ENCODE measurements at regions not wholly inside any gene's neighbourhood (a gene's known extent, or its start where the extent isn't known, plus 50 kb on each side); places are given as distances from the start of the nearest gene placed in this dataset.

- no peak overlapping the region for H2AFZ ChIP-seq (ENCODE audit: low read depth, low read length)
- no peaks in the 10 kb centered on the region for H3K4me1 ChIP-seq (ENCODE audit: insufficient read depth, low read length)
- no peaks in the 10 kb centered on the region for H3K27me3 ChIP-seq (ENCODE audit: insufficient read depth, low read length)
- H3K36me3 ChIP-seq (ENCODE audit: insufficient read depth, low read length), result no peaks in the 10 kb centered on the region
- no peaks in the 10 kb centered on the region for H3K9me3 ChIP-seq (ENCODE audit: low read length)
- H3K4me3 ChIP-seq (ENCODE audit: low read length), result no peak overlapping the region
Measured at GRCh38 chr2:128568106-128568505, 249.4 kb upstream of the HS6ST1 start.

GRCh38 chr2:128573116-128573515 is 254.4 kb upstream of the HS6ST1 start:
- Histone ChIP-seq H3K27me3 (ENCODE audit: insufficient read depth, low read length) (no peaks in the 10 kb centered on the region), H3K36me3 (ENCODE audit: insufficient read depth, low read length) (no peaks in the 10 kb centered on the region), H3K4me3 (ENCODE audit: low read length) (no peak overlapping the region), H2AFZ (ENCODE audit: low read depth, low read length) (no peak overlapping the region), H3K4me1 (ENCODE audit: insufficient read depth, low read length) (no peaks in the 10 kb centered on the region), H3K9me3 (ENCODE audit: low read length) (no peaks in the 10 kb centered on the region)

GRCh38 chr2:128573531-128573930 is 254.9 kb upstream of the HS6ST1 start:
- H3K4me3 ChIP-seq (ENCODE audit: low read length), result no peak overlapping the region

GRCh38 chr2:128577141-128577930 is 258.7 kb upstream of the HS6ST1 start:
- Histone ChIP-seq H3K9me3 (ENCODE audit: low read length) (no peaks in the 10 kb centered on the region), H2AFZ (ENCODE audit: low read depth, low read length) (no peak overlapping the region), H3K27me3 (ENCODE audit: insufficient read depth, low read length) (no peaks in the 10 kb centered on the region), H3K4me3 (ENCODE audit: low read length) (no peak overlapping the region), H3K4me1 (ENCODE audit: insufficient read depth, low read length) (no peaks in the 10 kb centered on the region), H3K36me3 (ENCODE audit: insufficient read depth, low read length) (no peaks in the 10 kb centered on the region)

More at GRCh38 chr2:128573531-128573930, 254.9 kb upstream of the HS6ST1 start:
- Histone ChIP-seq H3K27me3 (ENCODE audit: insufficient read depth, low read length) (no peaks in the 10 kb centered on the region), H3K4me1 (ENCODE audit: insufficient read depth, low read length) (no peaks in the 10 kb centered on the region), H3K9me3 (ENCODE audit: low read length) (no peaks in the 10 kb centered on the region), H3K36me3 (ENCODE audit: insufficient read depth, low read length) (no peaks in the 10 kb centered on the region), H2AFZ (ENCODE audit: low read depth, low read length) (no peak overlapping the region)

GRCh38 chr2:128578406-128579390 is 260.0 kb upstream of the HS6ST1 start:
- H3K4me3 ChIP-seq (ENCODE audit: low read length), result no peak overlapping the region
- no peaks in the 10 kb centered on the region for H3K36me3 ChIP-seq (ENCODE audit: insufficient read depth, low read length)
- H3K27me3 ChIP-seq (ENCODE audit: insufficient read depth, low read length), result no peaks in the 10 kb centered on the region
- H3K4me1 ChIP-seq (ENCODE audit: insufficient read depth, low read length), result no peaks in the 10 kb centered on the region
- H3K9me3 ChIP-seq (ENCODE audit: low read length), result no peaks in the 10 kb centered on the region
- H2AFZ ChIP-seq (ENCODE audit: low read depth, low read length), result no peak overlapping the region

- no peak overlapping the region for H2AFZ ChIP-seq (ENCODE audit: low read depth, low read length)
- no peaks in the 10 kb centered on the region for H3K27me3 ChIP-seq (ENCODE audit: insufficient read depth, low read length)
- H3K4me1 ChIP-seq (ENCODE audit: insufficient read depth, low read length), result no peaks in the 10 kb centered on the region
- no peak overlapping the region for H3K4me3 ChIP-seq (ENCODE audit: low read length)
- H3K36me3 ChIP-seq (ENCODE audit: insufficient read depth, low read length), result no peaks in the 10 kb centered on the region
- H3K9me3 ChIP-seq (ENCODE audit: low read length), result no peaks in the 10 kb centered on the region
Measured at GRCh38 chr2:128579825-128580224, 261.2 kb upstream of the HS6ST1 start.

- H3K9me3 ChIP-seq (ENCODE audit: low read length), result peaks cover 1% of the 10 kb centered on the region
- H3K27me3 ChIP-seq (ENCODE audit: insufficient read depth, low read length), result no peaks in the 10 kb centered on the region
- H3K4me3 ChIP-seq (ENCODE audit: low read length), result no peak overlapping the region
- H3K4me1 ChIP-seq (ENCODE audit: insufficient read depth, low read length), result no peaks in the 10 kb centered on the region
- no peaks in the 10 kb centered on the region for H3K36me3 ChIP-seq (ENCODE audit: insufficient read depth, low read length)
- no peak overlapping the region for H2AFZ ChIP-seq (ENCODE audit: low read depth, low read length)
Measured at GRCh38 chr2:128580988-128581848, 262.6 kb upstream of the HS6ST1 start.

GRCh38 chr2:128581849-128582244 is 263.2 kb upstream of the HS6ST1 start:
- no peak overlapping the region for H3K4me3 ChIP-seq (ENCODE audit: low read length)
- peaks cover 1% of the 10 kb centered on the region for H3K9me3 ChIP-seq (ENCODE audit: low read length)
- no peak overlapping the region for H2AFZ ChIP-seq (ENCODE audit: low read depth, low read length)
- no peaks in the 10 kb centered on the region for H3K27me3 ChIP-seq (ENCODE audit: insufficient read depth, low read length)
- H3K4me1 ChIP-seq (ENCODE audit: insufficient read depth, low read length), result no peaks in the 10 kb centered on the region
- H3K36me3 ChIP-seq (ENCODE audit: insufficient read depth, low read length), result no peaks in the 10 kb centered on the region

GRCh38 chr2:128584296-128584890 is 265.7 kb upstream of the HS6ST1 start:
- Histone ChIP-seq H3K4me3 (ENCODE audit: low read length) (no peak overlapping the region), H3K4me1 (ENCODE audit: insufficient read depth, low read length) (no peaks in the 10 kb centered on the region), H3K36me3 (ENCODE audit: insufficient read depth, low read length) (no peaks in the 10 kb centered on the region), H3K27me3 (ENCODE audit: insufficient read depth, low read length) (no peaks in the 10 kb centered on the region), H2AFZ (ENCODE audit: low read depth, low read length) (no peak overlapping the region), H3K9me3 (ENCODE audit: low read length) (peaks cover 1% of the 10 kb centered on the region)

- H3K9me3 ChIP-seq (ENCODE audit: low read length), result peaks cover 1% of the 10 kb centered on the region
- no peaks in the 10 kb centered on the region for H3K27me3 ChIP-seq (ENCODE audit: insufficient read depth, low read length)
- no peaks in the 10 kb centered on the region for H3K36me3 ChIP-seq (ENCODE audit: insufficient read depth, low read length)
- H3K4me3 ChIP-seq (ENCODE audit: low read length), result no peak overlapping the region
- no peaks in the 10 kb centered on the region for H3K4me1 ChIP-seq (ENCODE audit: insufficient read depth, low read length)
- no peak overlapping the region for H2AFZ ChIP-seq (ENCODE audit: low read depth, low read length)
Measured at GRCh38 chr2:128585706-128586105, 267.0 kb upstream of the HS6ST1 start.

- no peaks in the 10 kb centered on the region for H3K27me3 ChIP-seq (ENCODE audit: insufficient read depth, low read length)
- H3K4me1 ChIP-seq (ENCODE audit: insufficient read depth, low read length), result no peaks in the 10 kb centered on the region
- H2AFZ ChIP-seq (ENCODE audit: low read depth, low read length), result no peak overlapping the region
- H3K9me3 ChIP-seq (ENCODE audit: low read length), result peaks cover 1% of the 10 kb centered on the region
- H3K4me3 ChIP-seq (ENCODE audit: low read length), result no peak overlapping the region
- no peaks in the 10 kb centered on the region for H3K36me3 ChIP-seq (ENCODE audit: insufficient read depth, low read length)
Measured at GRCh38 chr2:128589681-128590080, 271.0 kb upstream of the HS6ST1 start.

GRCh38 chr2:128590309-128591021 is 271.8 kb upstream of the HS6ST1 start:
- Histone ChIP-seq H3K9me3 (ENCODE audit: low read length) (peaks cover 1% of the 10 kb centered on the region), H3K4me1 (ENCODE audit: insufficient read depth, low read length) (no peaks in the 10 kb centered on the region), H3K36me3 (ENCODE audit: insufficient read depth, low read length) (no peaks in the 10 kb centered on the region), H2AFZ (ENCODE audit: low read depth, low read length) (no peak overlapping the region), H3K27me3 (ENCODE audit: insufficient read depth, low read length) (no peaks in the 10 kb centered on the region), H3K4me3 (ENCODE audit: low read length) (no peak overlapping the region)
